ENCODE measurements at regions not wholly inside any gene's neighbourhood (a gene's known extent, or its start where the extent isn't known, plus 50 kb on each side); places are given as distances from the start of the nearest gene placed in this dataset.

DNA sequence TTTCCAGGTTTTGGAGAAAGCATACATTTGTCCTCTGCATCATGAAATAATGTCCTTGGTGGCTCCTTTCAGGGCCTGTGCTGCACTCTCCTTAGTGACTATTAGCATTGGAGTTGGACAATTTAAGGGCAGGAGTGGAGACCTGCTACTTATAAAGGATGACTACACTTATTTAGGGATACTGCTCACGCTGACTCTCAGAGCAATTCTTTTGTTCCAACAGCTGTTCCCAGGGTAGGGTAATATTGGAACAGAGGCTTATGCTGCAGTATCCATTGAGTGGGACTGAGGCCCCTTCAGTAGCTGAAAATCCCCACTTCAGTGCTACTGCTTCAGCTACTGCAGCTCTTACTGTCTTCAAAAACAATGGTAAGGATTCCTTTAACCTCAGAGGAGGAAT is 84.6 kb downstream of the GPR88 start:
- no peak for TF ChIP-seq CTCF (IDR thresholded peaks at IDR 0.05)
- TF ChIP-seq POLR2A (IDR thresholded peaks at IDR 0.05) = no peak
